Central memory CD8-positive, alpha-beta T cell (primary cell): ENCODE measurements at regions not wholly inside any gene's neighbourhood (a gene's known extent, or its start where the extent isn't known, plus 50 kb on each side); places are given as distances from the start of the nearest gene placed in this dataset.
"Not testable (repeated sequence)": the region's sequence is repeated elsewhere in the genome, so short reads cannot be mapped to it uniquely, and the experiment has no call there.

Source experiments
- ATAC-seq: fragments of 150-1000 bp; cut with Tn5 transposase; replicated peaks from 2 replicates; pipeline ENCODE4 v1.10.0; 2022; ENCODE audit warnings: mild to moderate bottlenecking, moderate FRiP score, moderate number of reproducible peaks; ENCODE audit not compliant: poor library complexity, severe bottlenecking; ENCODE audit errors: extremely low read depth
- DNase-seq, 2 donors: peaks; one replicate each; pipeline ENCODE4 v3.0.0; 2021; ENCODE audit warnings: low spot score in 2 of 2
- H3K27ac Mint-ChIP-seq: one replicate; pipeline ENCODE4 v1.8.0; 2022; ENCODE audit warnings: low read depth, mild to moderate bottlenecking, moderate library complexity, mixed read lengths
- H3K27me3 Mint-ChIP-seq: one replicate; pipeline ENCODE4 v1.8.0; 2022; ENCODE audit warnings: mixed read lengths
- H3K36me3 Mint-ChIP-seq: one replicate; pipeline ENCODE4 v1.8.0; 2022; ENCODE audit warnings: mild to moderate bottlenecking, moderate library complexity, mixed read lengths; ENCODE audit not compliant: insufficient read depth
- H3K4me1 Mint-ChIP-seq: one replicate; pipeline ENCODE4 v1.8.0; 2022; ENCODE audit warnings: mixed read lengths
- H3K4me3 Mint-ChIP-seq: one replicate; pipeline ENCODE4 v1.8.0; 2022; ENCODE audit warnings: mild to moderate bottlenecking, moderate library complexity, mixed read lengths
- H3K9me3 Mint-ChIP-seq: one replicate; pipeline ENCODE4 v1.8.0; 2022; ENCODE audit warnings: mixed read lengths

DNA sequence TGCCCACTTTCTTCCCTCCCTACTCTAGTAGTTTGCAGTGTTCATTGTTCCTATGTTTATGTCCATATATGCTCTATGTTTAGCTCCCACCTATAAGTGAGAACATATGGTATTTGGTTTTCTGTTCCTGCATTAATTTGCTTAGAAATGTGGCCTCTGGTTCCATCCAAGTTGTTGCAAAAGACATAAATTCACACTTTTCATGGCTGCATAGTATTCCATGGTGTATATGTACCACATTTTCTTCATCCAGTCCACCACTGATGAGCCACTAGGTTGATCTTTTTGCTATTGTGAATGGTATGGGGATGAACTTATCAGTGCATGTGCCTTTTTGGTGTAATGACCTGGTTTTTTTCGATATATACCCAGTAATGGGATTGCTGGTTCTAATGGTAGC, 1089.1 kb downstream of the GRM8 start:
- DNase-seq (no peak), ATAC-seq (no peak)
- Mint-ChIP-seq H3K36me3 (peaks cover 3% of the 10 kb centered on the region), H3K4me3 (no peak overlapping the region), H3K9me3 (no peaks in the 10 kb centered on the region), H3K27ac (no peak overlapping the region), H3K4me1 (no peaks in the 10 kb centered on the region), H3K27me3 (no peaks in the 10 kb centered on the region)

DNA sequence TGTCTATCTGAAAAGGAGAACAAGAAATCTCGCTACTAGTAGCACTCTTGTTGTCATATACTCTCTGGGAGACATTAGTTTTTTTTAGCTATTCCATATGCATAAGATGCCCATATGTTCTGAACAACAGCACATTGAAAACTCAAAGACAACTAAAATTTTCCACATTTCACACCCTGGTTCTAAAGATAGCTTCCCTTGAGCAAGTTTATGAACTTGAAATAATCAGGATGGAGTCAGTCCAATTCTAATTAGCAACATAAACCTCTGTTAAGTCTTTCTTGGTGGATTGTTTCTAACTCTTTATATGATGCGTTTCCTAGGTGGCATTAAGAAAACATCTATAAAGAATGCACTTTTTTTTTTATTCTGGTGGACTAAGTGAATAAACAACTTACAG, 1095.3 kb downstream of the GRM8 start:
- Mint-ChIP-seq H3K9me3 (peaks cover 11% of the 10 kb centered on the region), H3K4me3 (no peak overlapping the region), H3K27me3 (no peaks in the 10 kb centered on the region), H3K4me1 (no peaks in the 10 kb centered on the region), H3K36me3 (no peaks in the 10 kb centered on the region), H3K27ac (no peak overlapping the region)
- ATAC-seq (no peak), DNase-seq (no peak)

GRCh38 chr7:126150278-126150958, 1102.3 kb downstream of the GRM8 start:
- H3K27ac Mint-ChIP-seq = no peak overlapping the region
- DNase-seq (no peak), ATAC-seq (no peak)
- no peaks in the 10 kb centered on the region for H3K36me3 Mint-ChIP-seq
- H3K27me3 Mint-ChIP-seq = no peaks in the 10 kb centered on the region
- peaks cover 11% of the 10 kb centered on the region for H3K9me3 Mint-ChIP-seq
- H3K4me1 Mint-ChIP-seq = no peaks in the 10 kb centered on the region
- H3K4me3 Mint-ChIP-seq = no peak overlapping the region

- no peak for DNase-seq
- H3K4me1 Mint-ChIP-seq = no peaks in the 10 kb centered on the region
- H3K27ac Mint-ChIP-seq = no peak overlapping the region
- no peak for ATAC-seq
- no peaks in the 10 kb centered on the region for H3K36me3 Mint-ChIP-seq
- no peaks in the 10 kb centered on the region for H3K27me3 Mint-ChIP-seq
- H3K9me3 Mint-ChIP-seq = peaks cover 11% of the 10 kb centered on the region
- no peak overlapping the region for H3K4me3 Mint-ChIP-seq
These were observed 1111.8 kb downstream of the GRM8 start for GRCh38 chr7:126140858-126141466.

- DNase-seq (no peak), ATAC-seq (no peak)
- H3K27ac Mint-ChIP-seq = no peak overlapping the region
- H3K36me3 Mint-ChIP-seq = no peaks in the 10 kb centered on the region
- no peaks in the 10 kb centered on the region for H3K27me3 Mint-ChIP-seq
- H3K4me1 Mint-ChIP-seq = no peaks in the 10 kb centered on the region
- H3K4me3 Mint-ChIP-seq = no peak overlapping the region
- peaks cover 28% of the 10 kb centered on the region for H3K9me3 Mint-ChIP-seq
These were observed 1132.8 kb downstream of the GRM8 start for GRCh38 chr7:126119981-126120380.

DNA sequence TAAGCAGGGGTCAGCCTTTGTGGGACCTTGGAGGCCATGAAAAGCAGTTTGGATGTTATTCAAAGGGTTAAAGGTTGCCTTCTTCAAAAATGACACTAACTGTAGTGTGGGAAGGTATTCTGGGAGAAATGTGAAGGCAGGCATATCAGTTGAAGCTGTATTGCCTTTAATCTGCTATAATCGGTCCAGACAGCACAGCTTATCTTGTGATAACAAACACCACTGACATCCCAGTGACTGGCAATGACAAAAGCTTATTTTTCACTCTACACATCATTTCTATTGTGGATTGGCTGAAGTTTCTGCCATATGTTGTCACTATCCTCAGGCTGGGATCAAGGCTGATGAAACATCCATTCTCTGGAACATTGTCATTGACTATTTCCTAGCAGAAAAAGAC, 1149.2 kb downstream of the GRM8 start:
- H3K4me3 Mint-ChIP-seq = no peak overlapping the region
- no peak for ATAC-seq
- DNase-seq = no peak
- H3K27ac Mint-ChIP-seq = no peak overlapping the region
- H3K36me3 Mint-ChIP-seq = no peaks in the 10 kb centered on the region
- no peaks in the 10 kb centered on the region for H3K4me1 Mint-ChIP-seq
- no peaks in the 10 kb centered on the region for H3K27me3 Mint-ChIP-seq
- peaks cover 36% of the 10 kb centered on the region for H3K9me3 Mint-ChIP-seq

DNA sequence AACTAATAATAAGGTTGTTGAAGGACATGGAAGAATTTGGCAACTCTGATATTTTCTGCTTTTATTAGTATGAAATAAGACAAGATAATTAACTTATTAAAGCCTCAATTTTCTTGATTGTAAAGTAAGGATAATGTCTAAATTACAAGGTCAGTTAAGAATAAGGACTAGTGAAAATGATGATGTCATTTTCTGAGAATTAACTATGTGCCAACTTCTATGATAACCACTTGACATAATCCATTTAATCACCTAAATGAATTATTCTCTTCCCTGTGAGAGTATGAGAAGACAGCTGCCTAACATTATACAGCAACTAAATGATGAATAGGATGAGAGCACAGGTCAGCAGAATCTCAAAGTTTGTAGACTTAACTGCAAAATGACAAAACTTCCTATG, 1153.4 kb upstream of the POT1 start:
- H3K4me3 Mint-ChIP-seq = no peak overlapping the region
- ATAC-seq (no peak), DNase-seq (no peak)
- H3K27ac Mint-ChIP-seq = no peak overlapping the region
- H3K4me1 Mint-ChIP-seq = no peaks in the 10 kb centered on the region
- H3K27me3 Mint-ChIP-seq = no peaks in the 10 kb centered on the region
- H3K9me3 Mint-ChIP-seq = peaks cover 15% of the 10 kb centered on the region
- no peaks in the 10 kb centered on the region for H3K36me3 Mint-ChIP-seq

GRCh38 chr7:126079581-126079980, 1150.0 kb upstream of the POT1 start:
- H3K4me3 Mint-ChIP-seq = no peak overlapping the region
- DNase-seq = no peak
- no peaks in the 10 kb centered on the region for H3K36me3 Mint-ChIP-seq
- no peaks in the 10 kb centered on the region for H3K4me1 Mint-ChIP-seq
- no peak for ATAC-seq
- H3K9me3 Mint-ChIP-seq = peaks cover 6% of the 10 kb centered on the region
- no peaks in the 10 kb centered on the region for H3K27me3 Mint-ChIP-seq
- H3K27ac Mint-ChIP-seq = no peak overlapping the region

- no peak overlapping the region for H3K4me3 Mint-ChIP-seq
- no peak for ATAC-seq
- peaks cover 7% of the 10 kb centered on the region for H3K9me3 Mint-ChIP-seq
- no peaks in the 10 kb centered on the region for H3K36me3 Mint-ChIP-seq
- H3K27me3 Mint-ChIP-seq = no peaks in the 10 kb centered on the region
- no peaks in the 10 kb centered on the region for H3K4me1 Mint-ChIP-seq
- H3K27ac Mint-ChIP-seq = no peak overlapping the region
- DNase-seq = no peak
These were observed 1149.5 kb upstream of the POT1 start for GRCh38 chr7:126079151-126079550.

- Mint-ChIP-seq H3K36me3 (no peaks in the 10 kb centered on the region), H3K27me3 (no peaks in the 10 kb centered on the region), H3K4me1 (no peaks in the 10 kb centered on the region), H3K9me3 (peaks cover 20% of the 10 kb centered on the region), H3K27ac (no peak overlapping the region), H3K4me3 (no peak overlapping the region)
- DNase-seq = no peak
- ATAC-seq = no peak
These were observed 1136.1 kb upstream of the POT1 start for GRCh38 chr7:126065766-126066165.

DNA sequence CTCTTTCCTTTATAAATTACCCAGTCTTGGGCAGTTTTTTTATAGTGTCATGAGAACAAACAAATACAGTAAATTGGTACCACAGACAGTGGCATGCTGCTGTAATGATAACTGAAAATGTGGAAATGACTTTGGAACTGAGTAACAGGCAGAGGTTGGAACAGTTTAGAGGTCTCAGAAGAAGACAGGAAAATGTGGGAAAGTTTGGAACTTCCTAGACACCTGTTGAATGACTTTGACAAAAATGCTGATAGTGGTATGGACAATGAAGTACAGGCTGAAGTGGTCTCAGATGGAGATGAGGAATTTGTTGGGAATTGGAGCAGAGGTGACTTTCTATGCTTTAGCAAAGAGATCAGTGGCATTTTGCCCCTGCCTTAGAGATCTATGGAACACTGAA, 1128.4 kb upstream of the POT1 start:
- Mint-ChIP-seq H3K27ac (no peak overlapping the region), H3K9me3 (peaks cover 31% of the 10 kb centered on the region), H3K27me3 (no peaks in the 10 kb centered on the region), H3K4me3 (no peak overlapping the region), H3K36me3 (no peaks in the 10 kb centered on the region), H3K4me1 (no peaks in the 10 kb centered on the region)
- no peak for DNase-seq
- ATAC-seq = no peak

DNA sequence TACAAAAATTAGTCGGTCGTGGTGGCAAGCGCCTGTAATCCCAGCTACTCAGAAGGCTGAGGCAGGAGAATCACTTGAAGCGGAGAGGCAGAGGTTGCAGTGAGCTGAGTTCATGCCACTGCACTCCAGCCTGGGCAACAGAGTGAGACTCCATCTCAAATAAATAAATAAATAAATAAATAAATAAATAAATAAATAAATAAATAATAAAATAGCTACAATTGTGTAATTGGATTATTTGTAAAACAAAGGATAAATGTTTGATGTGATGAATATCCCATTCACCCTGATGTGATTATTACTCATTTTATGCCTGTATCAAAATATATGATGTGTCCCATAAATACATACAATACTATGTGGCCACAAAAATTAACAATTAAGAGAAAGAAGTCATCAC, 1127.0 kb upstream of the POT1 start:
- not testable (repeated sequence) for H3K27ac Mint-ChIP-seq, ATAC-seq, H3K4me3 Mint-ChIP-seq, H3K4me1 Mint-ChIP-seq, H3K27me3 Mint-ChIP-seq, DNase-seq, H3K36me3 Mint-ChIP-seq
- peaks cover 34% of the 10 kb centered on the region for H3K9me3 Mint-ChIP-seq

DNA sequence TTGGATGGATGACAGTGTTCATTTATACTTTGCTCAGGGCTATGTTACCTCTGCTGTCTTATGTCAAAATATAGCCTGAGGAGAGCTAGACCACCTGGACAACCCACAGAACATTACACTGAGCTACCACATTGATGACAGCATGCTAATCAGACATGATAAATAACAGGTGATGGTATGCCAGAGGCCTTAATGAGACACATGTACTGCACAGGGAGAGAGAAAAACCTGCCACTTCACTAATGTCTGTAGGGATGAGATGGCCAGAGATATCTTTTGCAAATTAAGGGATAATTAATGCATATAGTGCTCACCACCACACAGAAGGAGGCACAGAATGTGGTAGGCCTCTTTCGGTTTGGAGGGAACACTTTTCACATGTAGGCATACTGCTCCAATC, 1122.6 kb upstream of the POT1 start:
- H3K9me3 Mint-ChIP-seq = peaks cover 23% of the 10 kb centered on the region
- ATAC-seq = no peak
- no peak overlapping the region for H3K27ac Mint-ChIP-seq
- DNase-seq = no peak
- H3K4me3 Mint-ChIP-seq = no peak overlapping the region
- no peaks in the 10 kb centered on the region for H3K27me3 Mint-ChIP-seq
- no peaks in the 10 kb centered on the region for H3K36me3 Mint-ChIP-seq
- H3K4me1 Mint-ChIP-seq = no peaks in the 10 kb centered on the region
